Mesothelial cell of epicardium (in vitro differentiated cells): ENCODE measurements at regions not wholly inside any gene's neighbourhood (a gene's known extent, or its start where the extent isn't known, plus 50 kb on each side); places are given as distances from the start of the nearest gene placed in this dataset.

ENCODE experiments used
- DNase-seq, 2 experiments: peaks; one replicate each; pipeline ENCODE4 v3.0.0; 2021; ENCODE audit warnings: low spot score in 2 of 2; ENCODE audit not compliant: unreplicated experiment in 2 of 2
- H3K27ac Mint-ChIP-seq: 2 replicates; pipeline ENCODE4 v1.8.0; 2021; ENCODE audit warnings: mixed read lengths
- H3K27me3 Mint-ChIP-seq: 2 replicates; pipeline ENCODE4 v1.8.0; 2021; ENCODE audit warnings: low read depth, mixed read lengths
- H3K36me3 Mint-ChIP-seq: 2 replicates; pipeline ENCODE4 v1.8.0; 2021; ENCODE audit warnings: mixed read lengths
- H3K4me1 Mint-ChIP-seq: 2 replicates; pipeline ENCODE4 v1.8.0; 2021; ENCODE audit warnings: mixed read lengths
- H3K4me3 Mint-ChIP-seq: 2 replicates; pipeline ENCODE4 v1.8.0; 2021; ENCODE audit warnings: mild to moderate bottlenecking, moderate library complexity, mixed read lengths
- H3K9me3 Mint-ChIP-seq: 2 replicates; pipeline ENCODE4 v1.8.0; 2021; ENCODE audit warnings: mixed read lengths
- CTCF ChIP-seq: fragments of 200-600 bp; sonication (generic); IDR thresholded peaks from one replicate; pipeline ENCODE4 v1.5.0; 2021; ENCODE audit warnings: antibody characterized with exemption; ENCODE audit not compliant: unreplicated experiment

- H3K27ac Mint-ChIP-seq, result no peak overlapping the region
- H3K27me3 Mint-ChIP-seq, result no peaks in the 10 kb centered on the region
- TF ChIP-seq CTCF, result no peak
- DNase-seq, result no peak
- H3K4me1 Mint-ChIP-seq, result peaks cover 2% of the 10 kb centered on the region
- no peak overlapping the region for H3K4me3 Mint-ChIP-seq
- H3K9me3 Mint-ChIP-seq, result peaks cover 4% of the 10 kb centered on the region
- no peaks in the 10 kb centered on the region for H3K36me3 Mint-ChIP-seq
These were observed 123.6 kb upstream of the SLC35B3 start for GRCh38 chr6:8558953-8559352.

GRCh38 chr6:8557014-8557748 is 121.8 kb upstream of the SLC35B3 start:
- no peak for DNase-seq
- Mint-ChIP-seq H3K9me3 (peaks cover 4% of the 10 kb centered on the region), H3K36me3 (no peaks in the 10 kb centered on the region), H3K27me3 (no peaks in the 10 kb centered on the region), H3K27ac (no peak overlapping the region), H3K4me1 (peaks cover 13% of the 10 kb centered on the region), H3K4me3 (no peak overlapping the region)
- no peak for TF ChIP-seq CTCF

- TF ChIP-seq CTCF, result no peak
- Mint-ChIP-seq H3K9me3 (peaks cover 4% of the 10 kb centered on the region), H3K4me1 (peaks cover 13% of the 10 kb centered on the region), H3K27me3 (no peaks in the 10 kb centered on the region), H3K36me3 (no peaks in the 10 kb centered on the region), H3K4me3 (no peak overlapping the region), H3K27ac (no peak overlapping the region)
- no peak for DNase-seq
These were observed 121.1 kb upstream of the SLC35B3 start for GRCh38 chr6:8556370-8557013.

- no peak overlapping the region for H3K4me3 Mint-ChIP-seq
- H3K36me3 Mint-ChIP-seq, result no peaks in the 10 kb centered on the region
- H3K27ac Mint-ChIP-seq, result no peak overlapping the region
- H3K9me3 Mint-ChIP-seq, result no peaks in the 10 kb centered on the region
- no peak for TF ChIP-seq CTCF
- H3K27me3 Mint-ChIP-seq, result no peaks in the 10 kb centered on the region
- peaks cover 39% of the 10 kb centered on the region for H3K4me1 Mint-ChIP-seq
- no peak for DNase-seq
These were observed 116.6 kb upstream of the SLC35B3 start for GRCh38 chr6:8551993-8552392.

- DNase-seq, result no peak
- Mint-ChIP-seq H3K27ac (no peak overlapping the region), H3K4me3 (no peak overlapping the region), H3K36me3 (no peaks in the 10 kb centered on the region), H3K4me1 (peaks cover 41% of the 10 kb centered on the region), H3K9me3 (no peaks in the 10 kb centered on the region), H3K27me3 (no peaks in the 10 kb centered on the region)
- no peak for TF ChIP-seq CTCF
These were observed 116.0 kb upstream of the SLC35B3 start for GRCh38 chr6:8551386-8551785.
